ENCODE measurements at regions not wholly inside any gene's neighbourhood (a gene's known extent, or its start where the extent isn't known, plus 50 kb on each side); places are given as distances from the start of the nearest gene placed in this dataset.
"Not testable (repeated sequence)": the region's sequence is repeated elsewhere in the genome, so short reads cannot be mapped to it uniquely, and the experiment has no call there.

DNA sequence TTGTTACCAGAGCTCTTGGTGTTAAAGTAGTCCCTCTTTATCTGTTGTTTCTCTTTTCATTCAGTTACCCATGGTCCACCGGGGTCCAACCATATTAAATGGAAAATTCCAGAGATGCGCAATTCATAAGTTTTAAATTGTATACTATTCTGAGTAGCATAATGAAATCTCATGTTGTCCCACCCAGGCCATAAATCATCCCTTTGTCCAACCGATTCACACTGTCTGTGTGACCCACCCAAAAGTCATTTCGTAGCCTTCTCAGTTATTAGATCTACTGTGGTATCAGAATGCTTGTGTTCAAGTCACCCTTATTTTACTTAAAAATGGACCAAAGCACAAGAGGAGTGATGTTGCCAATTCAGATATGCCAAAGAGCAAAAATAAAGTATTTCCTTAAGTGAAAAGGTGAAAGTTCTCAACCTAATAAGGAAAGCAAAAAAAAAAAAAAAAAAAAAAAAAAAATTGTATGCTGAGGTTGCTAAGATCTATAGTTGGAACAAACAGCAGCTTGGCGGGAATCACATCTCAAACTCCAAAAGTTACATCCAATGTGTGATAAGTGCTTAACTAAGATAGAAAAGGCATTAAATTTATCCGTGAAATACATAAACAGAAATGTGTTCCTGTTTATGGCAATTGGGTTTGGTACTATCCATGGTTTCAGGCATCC, 106.8 kb upstream of the GPBP1 start:
- DNase-seq (ENCODE audit: low read depth in 3 of 3, low spot score in 2 of 3) = no peak

DNA sequence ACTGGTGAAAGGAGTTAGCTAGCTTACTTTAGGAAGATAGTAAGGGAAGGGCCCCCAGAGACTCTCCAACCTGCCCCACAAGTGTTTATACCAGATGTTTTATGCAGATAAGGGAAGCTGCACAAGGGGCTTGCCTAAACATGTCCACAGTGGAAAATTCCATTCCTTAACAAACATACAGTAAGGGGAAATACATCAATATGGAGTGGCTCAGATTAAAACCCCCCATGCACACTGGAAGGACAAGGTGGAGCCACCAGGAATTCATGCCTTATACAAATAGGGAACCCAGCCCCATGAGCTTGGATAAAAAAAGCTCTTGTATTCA, 106.3 kb upstream of the GPBP1 start:
- DNase-seq (ENCODE audit: low read depth in 3 of 3, low spot score in 2 of 3) = no peak

DNA sequence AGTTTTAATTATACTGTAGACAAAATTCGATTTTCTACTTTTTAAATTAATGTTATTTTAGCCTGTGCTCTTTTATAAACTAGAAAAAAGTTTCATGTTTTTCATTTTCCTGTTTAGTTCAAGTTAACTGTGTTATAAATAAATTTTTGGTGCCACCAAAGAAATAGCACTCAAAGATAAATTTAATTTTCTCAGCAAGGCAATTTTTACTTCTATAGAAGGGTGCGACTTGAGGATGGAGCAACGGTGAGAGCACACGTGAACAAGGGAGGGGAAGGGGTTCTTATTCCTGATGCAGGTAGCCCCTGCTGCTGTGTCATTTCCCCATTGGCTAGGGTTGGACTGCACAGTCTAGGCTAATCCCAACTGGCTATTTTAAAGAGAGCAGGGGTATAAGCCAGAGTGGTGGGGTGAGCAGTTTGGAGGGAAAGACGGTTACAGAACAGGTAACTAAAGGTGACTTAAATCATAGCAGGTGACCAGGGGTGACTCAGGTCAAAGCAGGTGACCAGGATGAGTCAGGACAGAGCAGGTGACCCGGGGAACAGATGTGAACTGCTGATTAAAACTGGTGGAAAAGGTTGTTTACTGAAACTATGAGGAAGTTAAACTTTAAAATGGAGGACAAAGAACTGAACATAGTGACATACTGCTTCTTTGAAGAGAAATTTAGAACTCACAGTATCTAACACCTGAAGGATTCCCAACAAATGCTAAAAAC, 104.6 kb upstream of the GPBP1 start:
- DNase-seq (ENCODE audit: low read depth in 3 of 3, low spot score in 2 of 3) = no peak

DNA sequence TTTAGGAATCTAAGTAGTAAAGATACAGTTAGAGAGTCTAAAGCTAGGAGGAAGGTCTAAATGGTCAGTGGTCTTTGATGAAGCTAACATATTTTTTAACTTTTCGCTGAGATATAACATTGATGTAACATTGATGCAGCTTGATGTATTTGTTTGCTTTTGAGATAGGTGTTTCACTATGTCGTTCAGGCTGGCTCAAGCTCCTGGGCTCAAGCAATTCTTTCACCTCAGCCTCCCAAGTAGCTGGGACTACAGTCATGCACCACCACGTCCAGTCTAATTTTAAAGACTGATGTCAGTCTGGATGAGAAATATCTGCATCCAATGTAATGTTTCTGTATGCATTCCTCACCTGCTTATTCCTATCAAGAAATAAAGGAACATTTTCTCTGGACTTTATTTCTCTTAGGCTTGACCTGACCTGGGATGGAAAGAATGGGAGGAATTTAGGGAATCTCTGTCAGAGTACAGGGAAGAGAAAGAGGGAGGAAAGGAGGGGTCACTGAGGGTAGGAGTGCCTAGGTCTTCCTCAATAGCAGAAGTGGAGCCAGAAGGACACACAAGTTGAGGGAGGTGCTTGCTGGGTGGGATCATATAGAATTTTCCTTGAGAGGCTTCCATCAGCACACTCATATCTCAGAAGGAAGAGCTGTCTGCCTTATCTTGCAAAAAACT, 101.5 kb upstream of the GPBP1 start:
- no peak for DNase-seq (ENCODE audit: low read depth in 3 of 3, low spot score in 2 of 3)

DNA sequence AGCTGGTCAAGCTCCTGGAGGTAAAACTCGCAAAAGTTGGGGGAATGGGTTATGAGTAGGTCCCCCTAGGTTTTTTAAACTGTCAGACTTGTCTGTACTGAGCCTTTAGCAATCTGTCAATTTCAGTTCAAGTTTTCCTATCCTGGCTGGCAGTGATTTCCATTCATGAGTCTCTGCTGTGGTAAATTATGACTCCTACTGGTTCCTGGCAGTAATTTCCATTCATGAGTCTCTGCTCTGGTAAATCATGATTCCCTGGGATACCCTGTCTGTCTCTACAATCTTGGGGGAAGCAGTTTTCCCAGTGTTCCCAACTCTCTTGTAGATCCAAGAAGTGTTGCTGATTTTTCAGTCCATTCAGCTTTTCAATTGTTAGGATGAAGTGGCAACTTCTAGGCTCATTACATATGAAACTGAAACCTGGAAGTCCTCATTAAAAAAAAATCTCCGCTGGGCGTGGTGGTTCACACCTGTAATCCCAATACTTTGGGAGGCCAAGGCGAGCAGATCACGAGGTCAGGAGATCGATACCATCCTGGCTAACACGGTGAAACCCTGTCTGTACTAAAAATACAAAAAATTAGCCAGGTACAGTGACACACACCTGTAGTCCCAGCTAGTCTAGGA, 91.3 kb upstream of the GPBP1 start:
- no peak for DNase-seq (ENCODE audit: low read depth in 3 of 3, low spot score in 2 of 3)

DNA sequence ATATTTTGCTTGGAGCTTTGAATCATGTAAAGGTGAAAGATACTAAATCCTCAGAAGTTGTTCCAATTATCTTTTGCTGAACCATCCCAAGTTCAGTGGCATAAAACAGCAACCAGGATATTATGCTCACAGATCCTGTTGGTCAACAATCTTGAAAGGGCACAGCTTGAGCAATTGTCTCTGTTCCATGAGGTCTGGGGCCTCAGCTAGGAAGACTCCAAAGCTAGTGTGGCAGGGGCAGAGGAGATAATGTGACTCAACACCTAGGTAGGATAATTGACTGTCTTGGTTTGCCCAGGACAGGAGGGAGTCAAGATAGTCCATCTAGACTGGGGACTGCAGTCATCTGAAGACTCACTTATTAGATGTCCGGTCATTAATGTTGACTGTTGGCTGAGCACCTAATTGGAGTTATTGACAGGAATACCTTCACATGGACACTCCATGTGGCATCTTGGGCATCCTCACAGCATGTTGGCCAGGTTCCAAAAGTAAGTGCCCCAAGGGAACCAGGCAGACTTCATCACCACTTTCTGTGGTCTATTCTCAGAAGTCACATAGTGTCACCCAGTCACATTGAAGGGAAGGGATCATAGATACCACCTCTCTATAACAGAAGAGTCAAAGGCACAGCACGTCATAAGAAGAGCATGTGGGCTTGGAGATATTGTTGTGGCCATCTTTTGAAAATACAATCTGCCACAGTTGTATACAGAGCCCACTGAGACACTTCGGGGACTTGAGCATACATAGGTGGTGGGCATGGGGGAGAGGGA, 88.4 kb upstream of the GPBP1 start:
- no peak for DNase-seq (ENCODE audit: low read depth in 3 of 3, low spot score in 2 of 3)

DNA sequence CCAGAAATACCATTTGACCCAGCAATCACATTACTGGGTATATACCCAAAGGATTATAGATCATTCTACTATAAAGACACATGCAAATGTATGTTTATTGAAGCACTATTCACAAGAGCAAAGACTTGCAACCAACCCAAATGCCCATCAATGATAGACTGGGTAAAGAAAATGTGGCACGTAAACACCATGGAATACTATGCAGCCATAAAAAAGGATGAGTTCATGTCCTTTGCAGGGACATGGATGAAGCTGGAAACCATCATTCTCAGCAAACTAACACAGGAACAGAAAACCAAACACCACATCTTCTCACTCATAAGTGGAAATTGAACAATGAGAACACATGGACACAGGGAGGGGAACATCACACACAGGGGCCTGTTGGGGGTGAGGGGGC, 85.9 kb upstream of the GPBP1 start:
- not testable (repeated sequence) for DNase-seq (ENCODE audit: low read depth in 3 of 3, low spot score in 2 of 3)

DNA sequence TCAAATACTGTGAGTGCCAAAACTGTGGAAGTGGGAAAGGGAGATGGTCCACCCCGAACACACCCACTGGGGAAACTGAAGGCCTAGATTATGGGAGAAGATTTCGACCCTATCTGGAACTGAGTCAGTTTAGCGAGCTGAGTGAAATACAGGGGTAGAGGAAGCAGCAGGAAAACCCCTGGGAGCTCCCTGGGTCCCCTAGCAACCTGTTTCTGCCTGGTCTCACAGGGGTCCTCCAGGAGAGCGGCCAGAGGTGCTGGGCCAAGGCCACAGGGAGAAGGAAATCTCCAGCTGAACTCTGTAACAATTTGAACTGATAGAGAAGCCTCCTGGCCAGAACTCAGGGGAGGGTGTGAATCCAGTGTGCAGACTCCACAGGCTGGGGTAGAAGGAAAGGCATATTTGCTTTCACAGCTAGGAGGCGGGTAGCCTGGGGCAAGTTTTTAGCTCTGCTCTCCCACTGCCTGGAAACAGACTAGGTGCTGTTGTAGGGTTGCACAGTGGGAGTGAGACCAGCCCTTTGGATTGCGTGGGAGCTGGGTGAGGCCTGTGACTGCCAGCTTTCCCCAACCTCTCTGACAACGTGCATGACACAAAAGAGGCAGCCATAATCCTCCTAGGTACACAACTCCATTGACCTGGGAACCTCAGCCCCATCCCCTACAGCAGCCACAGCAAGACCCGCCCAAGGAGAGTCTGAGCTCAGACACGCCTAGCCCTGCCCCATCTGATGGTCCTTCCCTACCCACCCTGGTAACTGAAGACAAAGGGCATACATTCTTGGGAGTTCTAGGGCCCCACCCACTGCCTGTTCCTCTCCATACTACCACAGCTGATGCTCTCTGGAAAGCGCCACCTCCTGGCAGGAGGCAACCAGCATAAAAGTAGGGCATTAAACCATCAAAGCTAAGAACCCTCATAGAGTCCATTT, 78.8 kb upstream of the GPBP1 start:
- no peak for DNase-seq (ENCODE audit: low read depth in 3 of 3, low spot score in 2 of 3)

DNA sequence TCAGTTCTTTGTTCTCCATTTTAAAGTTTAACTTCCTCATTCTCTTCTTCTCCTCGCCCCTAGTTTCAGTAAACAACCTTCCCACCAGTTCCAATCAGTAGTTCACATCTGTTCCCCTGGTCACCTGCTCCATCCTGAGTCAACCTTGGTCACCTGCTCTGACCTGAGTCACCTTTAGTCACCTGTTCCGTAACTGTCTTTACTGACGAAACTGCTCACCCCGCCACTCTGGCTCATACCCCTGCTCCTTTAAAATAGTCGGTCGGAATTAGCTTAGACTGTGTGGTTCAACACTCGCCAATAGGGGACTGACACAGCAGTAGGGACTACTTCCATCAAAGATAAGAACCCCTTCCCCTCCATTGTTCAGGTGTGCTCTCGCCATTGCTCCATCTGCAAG, 76.3 kb upstream of the GPBP1 start:
- DNase-seq (ENCODE audit: low read depth in 3 of 3, low spot score in 2 of 3) = no peak

DNA sequence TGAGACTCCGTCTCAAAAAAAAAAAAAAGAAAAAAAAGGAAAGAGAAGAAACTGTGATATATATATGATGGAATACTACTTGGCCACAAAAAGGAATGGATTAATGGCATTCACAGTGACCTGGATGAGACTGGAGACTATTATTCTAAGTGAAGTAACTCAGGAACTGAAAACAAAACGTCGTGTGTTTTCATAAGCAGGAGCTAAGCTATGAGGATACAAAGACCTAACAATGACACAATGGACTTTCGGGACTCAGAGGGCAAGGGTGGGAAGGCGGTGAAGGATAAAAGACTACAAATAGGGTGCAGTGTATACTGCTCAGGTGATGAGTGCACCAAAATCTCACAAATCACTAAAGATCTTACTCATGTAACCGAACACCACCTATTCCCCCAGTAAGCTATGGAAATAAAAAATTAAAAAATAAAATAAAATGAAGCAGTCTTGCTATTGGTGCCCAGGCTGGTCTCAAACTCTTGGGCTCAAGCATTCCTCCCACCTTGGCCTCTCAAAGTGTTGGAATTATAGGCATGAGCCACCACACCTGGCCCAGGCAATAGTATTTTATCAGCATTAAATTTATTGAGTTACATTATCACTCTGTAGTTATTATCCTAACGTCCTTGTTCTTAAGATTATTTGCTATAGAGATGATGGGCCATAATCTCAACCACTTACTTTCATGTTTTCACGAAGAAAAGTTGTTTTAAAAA, 71.5 kb upstream of the GPBP1 start:
- DNase-seq (ENCODE audit: low read depth in 3 of 3, low spot score in 2 of 3) = no peak

DNA sequence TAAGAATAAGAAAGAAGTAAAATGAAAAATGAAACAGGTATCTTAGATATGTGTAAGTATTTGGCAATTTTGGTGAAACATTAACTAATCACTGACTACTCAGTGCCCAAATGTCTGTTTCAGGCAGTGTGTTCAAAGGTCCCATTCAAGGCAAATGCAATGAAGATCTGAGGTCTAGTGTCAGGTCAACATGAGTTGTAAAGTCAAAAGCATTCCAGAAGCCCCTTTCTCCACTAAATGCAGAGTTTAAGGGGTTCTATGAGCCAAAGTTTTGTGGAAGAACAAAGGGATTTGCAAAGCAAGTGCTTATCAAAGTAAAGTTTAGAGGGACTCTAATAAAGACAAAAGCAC, 71.0 kb upstream of the GPBP1 start:
- DNase-seq (ENCODE audit: low read depth in 3 of 3, low spot score in 2 of 3) = no peak

DNA sequence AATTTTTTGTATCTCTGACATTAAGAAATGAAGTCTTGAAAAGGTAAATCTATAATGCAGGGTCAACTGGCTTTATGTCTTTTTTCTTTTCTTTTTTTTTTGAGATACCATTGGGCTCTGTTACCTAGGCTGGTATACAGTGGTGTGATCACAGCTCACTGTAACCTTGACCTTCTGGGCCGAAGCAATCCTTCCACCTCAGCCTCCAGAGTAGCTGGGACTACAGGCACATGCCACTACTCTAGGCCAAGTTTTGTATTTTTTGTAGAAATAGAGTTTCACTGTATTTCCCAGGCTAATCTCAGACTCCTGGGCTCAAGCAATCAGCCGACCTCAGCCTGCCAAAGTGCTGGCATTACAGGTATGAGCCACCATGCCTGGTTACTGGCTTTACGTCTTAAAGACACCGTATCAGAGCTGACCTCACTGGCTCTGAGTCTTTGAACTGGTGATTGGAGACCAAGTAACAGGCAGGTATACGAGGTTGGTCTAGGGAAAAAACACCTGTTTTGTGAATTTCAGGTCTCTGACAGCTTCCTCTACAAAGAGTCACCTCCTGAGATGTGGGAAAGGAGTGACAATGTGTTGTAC, 70.4 kb upstream of the GPBP1 start:
- no peak for DNase-seq (ENCODE audit: low read depth in 3 of 3, low spot score in 2 of 3)

DNA sequence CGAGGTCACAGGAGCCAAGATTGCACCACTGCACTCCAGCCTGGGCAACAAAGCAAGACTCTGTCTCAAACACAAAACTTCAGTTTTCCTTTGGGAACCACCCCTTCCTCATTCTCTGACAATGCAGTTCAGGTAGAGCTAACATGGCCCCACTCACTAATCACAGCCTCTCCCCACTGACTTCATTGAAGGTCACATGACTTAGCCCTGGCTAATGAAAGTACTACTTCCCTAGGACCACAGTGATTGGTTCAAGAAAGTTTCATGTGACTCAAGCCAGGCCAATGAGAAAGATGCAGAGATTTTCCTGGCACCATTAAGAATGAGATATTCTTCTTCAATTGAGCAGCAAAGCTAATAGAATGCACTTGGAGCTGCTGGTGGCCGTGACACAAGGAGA, 67.2 kb upstream of the GPBP1 start:
- DNase-seq (ENCODE audit: low read depth in 3 of 3, low spot score in 2 of 3) = no peak

DNA sequence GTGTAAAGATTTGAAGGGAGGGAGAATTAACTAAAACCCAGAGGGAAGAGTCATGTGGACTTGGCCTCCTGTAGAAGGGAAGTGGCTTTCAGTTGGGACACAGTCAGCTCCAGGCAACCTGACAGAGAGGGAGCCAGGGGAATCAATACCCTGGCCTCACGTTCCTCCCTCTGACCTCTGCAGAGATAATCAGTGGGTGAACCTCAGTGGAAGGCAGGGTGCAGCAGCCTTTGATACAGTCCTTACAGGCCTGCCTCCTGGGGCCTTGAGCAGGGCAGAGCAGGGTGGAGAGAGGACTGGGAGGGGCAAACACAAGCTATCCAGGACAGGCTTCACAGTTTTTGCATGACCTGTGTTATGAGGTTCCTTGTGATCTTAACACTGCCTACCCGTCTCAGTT, 61.9 kb upstream of the GPBP1 start:
- no peak for DNase-seq (ENCODE audit: low read depth in 3 of 3, low spot score in 2 of 3)

DNA sequence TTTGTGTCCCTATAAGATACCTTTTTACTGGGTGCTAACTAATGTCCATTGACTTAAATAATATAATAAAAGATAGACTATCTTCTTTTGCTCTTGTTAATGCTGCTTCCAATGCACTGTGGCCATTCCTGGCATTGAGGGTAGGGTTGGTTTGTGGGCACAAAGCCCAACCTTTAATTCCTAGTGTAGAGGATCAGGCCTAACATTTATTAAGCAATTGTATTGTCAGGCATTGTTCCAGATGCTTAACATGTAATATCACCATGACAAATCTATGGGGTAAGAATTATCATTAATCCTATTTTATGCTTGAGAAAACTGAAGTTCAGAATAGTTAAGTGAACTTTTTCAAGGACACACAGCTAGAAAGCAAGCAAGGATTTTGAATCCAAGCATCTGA, 60.4 kb upstream of the GPBP1 start:
- DNase-seq (ENCODE audit: low read depth in 3 of 3, low spot score in 2 of 3) = no peak

DNA sequence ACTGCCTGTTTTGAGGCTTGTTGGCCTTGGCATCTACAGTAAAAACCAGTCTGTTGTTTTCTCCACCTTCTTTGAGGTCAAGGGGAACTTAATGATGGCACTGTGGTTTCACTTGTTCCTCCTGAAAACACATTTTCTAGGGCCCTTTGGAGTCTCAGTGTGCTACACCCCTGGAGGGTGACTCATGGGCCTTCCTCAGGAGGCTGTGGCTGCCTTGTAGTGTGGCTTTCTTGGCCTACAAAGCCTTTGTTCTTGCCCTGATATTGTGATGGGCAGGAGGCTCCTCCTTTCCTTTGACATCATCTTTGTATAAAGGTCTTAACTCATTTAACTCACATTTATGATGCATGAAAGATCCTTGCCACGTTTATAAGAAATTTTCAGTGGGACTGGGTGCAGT, 56.3 kb upstream of the GPBP1 start:
- DNase-seq (ENCODE audit: low read depth in 3 of 3, low spot score in 2 of 3) = no peak

DNA sequence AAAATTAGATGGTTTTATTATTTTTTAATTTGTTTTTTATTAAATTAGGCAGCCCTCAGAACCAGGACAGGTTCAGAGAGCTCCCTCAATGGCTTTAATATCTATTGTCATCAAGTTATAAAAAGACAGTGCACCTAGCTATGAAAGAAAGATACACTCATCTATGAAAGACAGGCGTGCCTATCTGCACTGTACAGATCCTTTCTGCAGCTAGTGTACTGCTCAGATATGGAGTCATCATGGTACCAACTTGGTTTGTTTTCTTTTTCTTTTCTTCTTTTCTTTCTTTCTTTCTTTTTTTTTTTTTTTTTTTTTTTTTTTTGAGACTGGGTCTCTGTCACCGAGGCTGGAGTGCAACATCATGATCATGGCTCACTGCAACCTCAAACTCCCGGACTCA, 54.8 kb upstream of the GPBP1 start:
- no peak for DNase-seq (ENCODE audit: low read depth in 3 of 3, low spot score in 2 of 3)

DNA sequence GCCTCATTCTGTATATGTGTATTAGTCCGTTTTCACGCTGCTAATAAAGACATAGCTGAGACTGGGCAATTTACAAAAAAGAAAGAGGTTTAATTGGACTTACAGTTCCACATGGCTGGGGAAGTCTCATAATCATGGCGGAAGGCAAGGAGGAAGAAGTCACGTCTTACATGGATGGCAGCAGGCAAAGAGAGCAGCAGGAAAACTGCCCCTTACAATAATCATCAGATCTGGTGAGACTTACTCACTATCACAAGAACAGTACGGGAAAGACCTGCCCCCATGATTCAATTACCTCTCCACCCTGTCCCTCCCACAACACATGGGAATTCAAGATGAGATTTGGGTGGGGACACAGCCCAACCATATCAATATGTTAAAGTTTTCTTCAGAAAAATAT, 49.8 kb upstream of the GPBP1 start:
- DNase-seq (ENCODE audit: low read depth in 3 of 3, low spot score in 2 of 3) = no peak
